Panc1 (cell line): ENCODE measurements at regions not wholly inside any gene's neighbourhood (a gene's known extent, or its start where the extent isn't known, plus 50 kb on each side); places are given as distances from the start of the nearest gene placed in this dataset.

ENCODE experiments used
- ATAC-seq: fragments of 200-7000 bp; cut with Tn5 transposase; 2 replicates; pipeline ENCODE4 v1.9.1; 2020; ENCODE audit warnings: mild to moderate bottlenecking, moderate library complexity
- BruUV-seq: library from RNA; stranded (reverse); fragments of 400-500 nt; replicated peaks from 2 replicates; lab custom pipeline; 2021; lab: Mats Ljungman, UMichigan
- CTCF ChIA-PET: fragments of 300-600 bp; sonication (Branson Sonifier 250); formaldehyde crosslinking; loops from one replicate; lab custom pipeline; 2022; ENCODE audit warnings: antibody characterized with exemption; lab: Charles Lee
- POLR2A ChIA-PET: fragments of 300-600 bp; sonication (Branson Sonifier 250); formaldehyde crosslinking; loops from one replicate; lab custom pipeline; 2022; ENCODE audit warnings: antibody characterized with exemption; lab: Charles Lee
- DNase-seq: peaks from one replicate; pipeline ENCODE4 v3.0.0-alpha.2; 2010; ENCODE audit warnings: low read depth, low spot score
- H3K27ac ChIP-seq: 2 replicates; pipeline ENCODE4 v1.5.1; 2011; ENCODE audit warnings: mild to moderate bottlenecking, low read length, inconsistent platforms
- H3K27me3 ChIP-seq: fragments of 200-500 bp; sonication (Bioruptor generic); 2 replicates; pipeline ENCODE4 v1.6.0; 2014; ENCODE audit warnings: low read length, inconsistent platforms; ENCODE audit not compliant: control insufficient read depth, insufficient read depth
- H3K36me3 ChIP-seq: fragments of 200-500 bp; sonication (Bioruptor generic); 2 replicates; pipeline ENCODE4 v1.5.1; 2014; ENCODE audit warnings: inconsistent platforms, mild to moderate bottlenecking, low read length, moderate library complexity; ENCODE audit not compliant: control insufficient read depth, insufficient read depth
- H3K4me1 ChIP-seq: 2 replicates; pipeline ENCODE4 v1.5.1; 2011; ENCODE audit warnings: inconsistent platforms, mild to moderate bottlenecking, low read length, moderate library complexity; ENCODE audit not compliant: control insufficient read depth, insufficient read depth
- H3K4me3 ChIP-seq, 2 experiments: 2 replicates each; pipeline ENCODE4 v1.5.1; 2011 to 2012; ENCODE audit warnings: low read depth in 2 of 2, low read length in 2 of 2, mild to moderate bottlenecking in 2 of 2, inconsistent platforms in 1 of 2, moderate library complexity in 1 of 2
- H3K9me3 ChIP-seq: fragments of 200-500 bp; sonication (Bioruptor generic); 2 replicates; pipeline ENCODE4 v1.5.1; 2014; ENCODE audit warnings: low read depth, mild to moderate bottlenecking, inconsistent platforms, low read length, moderate library complexity; ENCODE audit not compliant: control insufficient read depth, insufficient read depth
- POLR2AphosphoS5 ChIP-seq: IDR thresholded peaks from 2 replicates; pipeline ENCODE4 v1.6.1; 2012; ENCODE audit warnings: mild to moderate bottlenecking, low read depth, low read length, moderate library complexity
- SIN3A ChIP-seq: IDR thresholded peaks from 2 replicates; pipeline ENCODE4 v1.6.1; 2012; ENCODE audit warnings: low read depth, mild to moderate bottlenecking, low read length, moderate library complexity, borderline replicate concordance; ENCODE audit not compliant: insufficient read depth
- TCF7L2 ChIP-seq: IDR thresholded peaks from 2 replicates; pipeline ENCODE4 v1.6.1; 2011; ENCODE audit warnings: mild to moderate bottlenecking, low read depth, low read length, inconsistent platforms
- in situ Hi-C: cut with HindIII; loops from 2 replicates; pipeline ENCODE4 v1.10.0; 2016; ENCODE audit warnings: low sequenced_read_pairs, low pct_unique_long_range_greater_than_20kb
- intact Hi-C: fragments of 100-400 bp; cut with micrococcal nuclease; formaldehyde crosslinking; loops from one replicate; pipeline ENCODE4 v1.10.0; 2022; ENCODE audit not compliant: unreplicated experiment
- TF ChIP-seq, protein P1 (sequence below), 2 experiments: IDR thresholded peaks; 2 replicates each; pipeline ENCODE4 v1.6.1; 2011 to 2012; ENCODE audit warnings: low read depth in 2 of 2, control low read depth in 1 of 2, low read length in 1 of 2, mild to moderate bottlenecking in 1 of 2, moderate library complexity in 1 of 2; ENCODE audit not compliant: insufficient read depth in 1 of 2
- TF ChIP-seq, protein P2 (sequence below): fragments of 450-650 bp; IDR thresholded peaks from 2 replicates; pipeline ENCODE4 v1.5.1; 2017; ENCODE audit warnings: mild to moderate bottlenecking

DNA sequence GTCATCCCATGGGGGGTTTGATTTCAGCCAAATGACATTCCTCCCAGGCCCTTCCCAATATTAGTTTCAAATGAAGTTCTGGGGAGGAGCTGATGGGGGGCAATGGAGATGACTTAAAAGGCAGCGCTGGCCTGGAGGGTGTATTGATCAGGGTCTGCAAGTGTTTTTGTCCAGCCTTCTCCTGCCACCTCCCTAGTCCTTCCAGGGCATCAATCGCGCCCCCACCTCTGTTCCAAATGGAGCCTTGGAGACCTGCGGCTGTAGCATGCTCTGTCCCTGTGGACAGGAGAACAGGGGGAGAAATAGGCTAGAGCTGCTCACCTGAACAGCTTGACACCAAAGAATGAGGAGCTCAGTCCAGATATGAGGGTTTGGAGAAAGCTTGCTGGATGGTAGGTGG is 386.8 kb upstream of the PODXL start:
- Histone ChIP-seq H3K27ac (no peak overlapping the region), H3K4me3 (no peak overlapping the region), H3K27me3 (peaks cover 16% of the 10 kb centered on the region; the same call in 1 of the 2 replicates), H3K4me1 (no peaks in the 10 kb centered on the region), H3K9me3 (no peaks in the 10 kb centered on the region), H3K36me3 (no peaks in the 10 kb centered on the region)
- ChIA-PET CTCF (no interaction called here), POLR2A (no interaction called here)
- TF ChIP-seq, protein P1, sequence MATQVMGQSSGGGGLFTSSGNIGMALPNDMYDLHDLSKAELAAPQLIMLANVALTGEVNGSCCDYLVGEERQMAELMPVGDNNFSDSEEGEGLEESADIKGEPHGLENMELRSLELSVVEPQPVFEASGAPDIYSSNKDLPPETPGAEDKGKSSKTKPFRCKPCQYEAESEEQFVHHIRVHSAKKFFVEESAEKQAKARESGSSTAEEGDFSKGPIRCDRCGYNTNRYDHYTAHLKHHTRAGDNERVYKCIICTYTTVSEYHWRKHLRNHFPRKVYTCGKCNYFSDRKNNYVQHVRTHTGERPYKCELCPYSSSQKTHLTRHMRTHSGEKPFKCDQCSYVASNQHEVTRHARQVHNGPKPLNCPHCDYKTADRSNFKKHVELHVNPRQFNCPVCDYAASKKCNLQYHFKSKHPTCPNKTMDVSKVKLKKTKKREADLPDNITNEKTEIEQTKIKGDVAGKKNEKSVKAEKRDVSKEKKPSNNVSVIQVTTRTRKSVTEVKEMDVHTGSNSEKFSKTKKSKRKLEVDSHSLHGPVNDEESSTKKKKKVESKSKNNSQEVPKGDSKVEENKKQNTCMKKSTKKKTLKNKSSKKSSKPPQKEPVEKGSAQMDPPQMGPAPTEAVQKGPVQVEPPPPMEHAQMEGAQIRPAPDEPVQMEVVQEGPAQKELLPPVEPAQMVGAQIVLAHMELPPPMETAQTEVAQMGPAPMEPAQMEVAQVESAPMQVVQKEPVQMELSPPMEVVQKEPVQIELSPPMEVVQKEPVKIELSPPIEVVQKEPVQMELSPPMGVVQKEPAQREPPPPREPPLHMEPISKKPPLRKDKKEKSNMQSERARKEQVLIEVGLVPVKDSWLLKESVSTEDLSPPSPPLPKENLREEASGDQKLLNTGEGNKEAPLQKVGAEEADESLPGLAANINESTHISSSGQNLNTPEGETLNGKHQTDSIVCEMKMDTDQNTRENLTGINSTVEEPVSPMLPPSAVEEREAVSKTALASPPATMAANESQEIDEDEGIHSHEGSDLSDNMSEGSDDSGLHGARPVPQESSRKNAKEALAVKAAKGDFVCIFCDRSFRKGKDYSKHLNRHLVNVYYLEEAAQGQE (IDR thresholded peaks at IDR 0.05; ENCODE audit: insufficient read depth in 1 of 2, low read depth in 2 of 2, low read length in 1 of 2) = no peak
- TF ChIP-seq SIN3A (no peak), TCF7L2 (no peak), POLR2AphosphoS5 (no peak)
- TF ChIP-seq, protein P2, sequence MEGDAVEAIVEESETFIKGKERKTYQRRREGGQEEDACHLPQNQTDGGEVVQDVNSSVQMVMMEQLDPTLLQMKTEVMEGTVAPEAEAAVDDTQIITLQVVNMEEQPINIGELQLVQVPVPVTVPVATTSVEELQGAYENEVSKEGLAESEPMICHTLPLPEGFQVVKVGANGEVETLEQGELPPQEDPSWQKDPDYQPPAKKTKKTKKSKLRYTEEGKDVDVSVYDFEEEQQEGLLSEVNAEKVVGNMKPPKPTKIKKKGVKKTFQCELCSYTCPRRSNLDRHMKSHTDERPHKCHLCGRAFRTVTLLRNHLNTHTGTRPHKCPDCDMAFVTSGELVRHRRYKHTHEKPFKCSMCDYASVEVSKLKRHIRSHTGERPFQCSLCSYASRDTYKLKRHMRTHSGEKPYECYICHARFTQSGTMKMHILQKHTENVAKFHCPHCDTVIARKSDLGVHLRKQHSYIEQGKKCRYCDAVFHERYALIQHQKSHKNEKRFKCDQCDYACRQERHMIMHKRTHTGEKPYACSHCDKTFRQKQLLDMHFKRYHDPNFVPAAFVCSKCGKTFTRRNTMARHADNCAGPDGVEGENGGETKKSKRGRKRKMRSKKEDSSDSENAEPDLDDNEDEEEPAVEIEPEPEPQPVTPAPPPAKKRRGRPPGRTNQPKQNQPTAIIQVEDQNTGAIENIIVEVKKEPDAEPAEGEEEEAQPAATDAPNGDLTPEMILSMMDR = no peak
- in situ Hi-C loops (no loop called here), intact Hi-C loops (loop anchor here (10.0 kb wide), 2 partner anchors 248 to 312 kb away; no protein-coding TSS in a partner anchor)
- DNase-seq = no peak
- BruUV-seq = no TSS peak
- no peak for ATAC-seq

DNA sequence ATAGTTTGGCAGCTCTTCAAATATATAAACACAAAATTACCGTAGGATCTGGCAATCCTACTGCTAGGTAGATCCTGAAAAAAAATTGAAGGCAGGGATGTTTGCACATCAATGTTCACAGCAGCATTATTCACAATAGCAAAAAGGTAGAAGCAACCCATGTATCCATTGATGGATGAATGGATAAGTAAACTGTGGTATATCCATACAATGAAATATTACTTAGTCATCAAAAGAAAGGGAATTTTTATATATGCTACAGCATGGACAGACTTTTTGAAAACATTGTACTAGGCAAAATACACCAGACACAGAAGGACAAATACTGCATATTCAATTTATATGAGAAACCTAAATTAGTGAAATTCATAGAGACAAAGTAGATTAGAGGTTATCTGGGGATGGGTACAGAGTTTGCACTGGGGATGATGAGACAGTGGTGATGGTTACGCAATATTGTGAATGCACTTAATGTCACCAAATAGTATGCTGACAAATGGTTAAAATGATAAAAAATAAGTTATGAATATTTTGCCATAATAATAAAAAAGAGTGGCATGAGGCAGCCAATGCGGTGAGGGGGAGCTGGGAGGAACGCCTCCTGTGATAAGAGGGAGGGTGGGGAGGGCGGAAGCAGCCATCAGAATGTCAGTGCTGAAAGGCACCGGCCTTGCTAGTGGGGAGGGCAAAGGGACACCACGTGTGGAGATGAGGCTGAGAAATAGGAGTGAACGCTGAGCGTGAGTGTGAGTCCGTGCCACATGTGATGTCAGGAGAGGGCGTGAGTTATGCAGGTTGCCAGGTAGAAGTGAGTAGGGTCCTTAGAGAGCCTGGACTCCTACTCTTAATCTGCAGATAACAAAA is 386.1 kb upstream of the PODXL start:
- Histone ChIP-seq H3K27me3 (peaks cover 16% of the 10 kb centered on the region; the same call in 1 of the 2 replicates), H3K4me1 (no peaks in the 10 kb centered on the region), H3K27ac (no peak overlapping the region), H3K4me3 (no peak overlapping the region), H3K36me3 (no peaks in the 10 kb centered on the region), H3K9me3 (no peaks in the 10 kb centered on the region)
- POLR2A ChIA-PET = no interaction called here
- no TSS peak for BruUV-seq
- CTCF ChIA-PET = no interaction called here
- no peak for DNase-seq
- in situ Hi-C loops = no loop called here
- TF ChIP-seq POLR2AphosphoS5 (no peak), SIN3A (no peak), TCF7L2 (no peak)
- TF ChIP-seq, protein P1 (IDR thresholded peaks at IDR 0.05; ENCODE audit: insufficient read depth in 1 of 2, low read depth in 2 of 2, low read length in 1 of 2) = no peak
- TF ChIP-seq, protein P2 = no peak
- intact Hi-C loops = loop anchor here (10.0 kb wide), 2 partner anchors 248 to 312 kb away; no protein-coding TSS in a partner anchor
- ATAC-seq = no peak
